ENCODE measurements at regions not wholly inside any gene's neighbourhood (a gene's known extent, or its start where the extent isn't known, plus 50 kb on each side); places are given as distances from the start of the nearest gene placed in this dataset.

DNA sequence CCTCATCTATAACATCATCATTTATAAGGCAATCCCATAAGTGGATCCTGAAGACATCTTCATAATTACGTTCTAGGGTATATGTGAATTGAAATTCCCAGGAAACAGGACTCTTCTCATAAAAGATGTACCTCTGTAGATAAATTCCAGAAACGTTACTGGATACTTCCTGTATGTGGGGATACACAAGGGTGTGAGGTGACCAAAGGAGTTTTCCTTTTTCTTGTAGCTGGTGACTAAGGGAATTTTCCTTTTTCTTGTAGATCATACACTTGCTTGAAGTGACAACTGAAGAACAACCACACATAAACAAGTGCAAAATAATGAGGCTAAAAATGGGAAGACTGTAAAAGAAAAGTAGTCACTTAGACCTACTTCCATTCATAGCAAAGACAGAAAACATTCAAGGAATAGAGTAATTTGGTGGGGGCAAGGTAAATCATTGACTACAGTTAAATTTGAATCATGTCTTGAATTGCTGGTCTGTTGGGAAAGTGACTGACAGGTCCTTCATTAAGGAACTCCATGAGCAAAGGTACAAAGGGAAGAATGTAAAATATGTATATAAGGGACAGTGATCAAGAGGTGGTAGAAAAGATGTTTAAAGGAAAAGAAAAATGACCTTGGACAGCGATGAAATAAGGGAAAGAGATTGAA lies 53.2 kb upstream of the UBE2E3 start:
- TF ChIP-seq, protein P1, sequence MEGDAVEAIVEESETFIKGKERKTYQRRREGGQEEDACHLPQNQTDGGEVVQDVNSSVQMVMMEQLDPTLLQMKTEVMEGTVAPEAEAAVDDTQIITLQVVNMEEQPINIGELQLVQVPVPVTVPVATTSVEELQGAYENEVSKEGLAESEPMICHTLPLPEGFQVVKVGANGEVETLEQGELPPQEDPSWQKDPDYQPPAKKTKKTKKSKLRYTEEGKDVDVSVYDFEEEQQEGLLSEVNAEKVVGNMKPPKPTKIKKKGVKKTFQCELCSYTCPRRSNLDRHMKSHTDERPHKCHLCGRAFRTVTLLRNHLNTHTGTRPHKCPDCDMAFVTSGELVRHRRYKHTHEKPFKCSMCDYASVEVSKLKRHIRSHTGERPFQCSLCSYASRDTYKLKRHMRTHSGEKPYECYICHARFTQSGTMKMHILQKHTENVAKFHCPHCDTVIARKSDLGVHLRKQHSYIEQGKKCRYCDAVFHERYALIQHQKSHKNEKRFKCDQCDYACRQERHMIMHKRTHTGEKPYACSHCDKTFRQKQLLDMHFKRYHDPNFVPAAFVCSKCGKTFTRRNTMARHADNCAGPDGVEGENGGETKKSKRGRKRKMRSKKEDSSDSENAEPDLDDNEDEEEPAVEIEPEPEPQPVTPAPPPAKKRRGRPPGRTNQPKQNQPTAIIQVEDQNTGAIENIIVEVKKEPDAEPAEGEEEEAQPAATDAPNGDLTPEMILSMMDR (IDR thresholded peaks at IDR 0.05): no peak
- no peak for TF ChIP-seq POLR2AphosphoS5 (IDR thresholded peaks at IDR 0.05)
